K562 (cell line): ENCODE measurements at regions not wholly inside any gene's neighbourhood (a gene's known extent, or its start where the extent isn't known, plus 50 kb on each side); places are given as distances from the start of the nearest gene placed in this dataset.
"Not testable (repeated sequence)": the region's sequence is repeated elsewhere in the genome, so short reads cannot be mapped to it uniquely, and the experiment has no call there.

Source experiments
- CBFB ChIP-seq: sonication (generic); formaldehyde crosslinking; IDR thresholded peaks from 2 replicates; pipeline ENCODE4 v1.4.0; 2020; ENCODE audit warnings: mild to moderate bottlenecking, missing genetic modification reagents
- EP300 ChIP-seq: IDR thresholded peaks from 2 replicates; pipeline ENCODE4 v1.6.1; 2012; ENCODE audit warnings: low read length, improper control_type of control experiment
- FOXK2 ChIP-seq, 2 experiments: fragments of 450-650 bp; IDR thresholded peaks in 1 of 2; conservative IDR thresholded peaks in 1 of 2; 2 replicates each; pipeline ENCODE4 v1.6.1; 2016; ENCODE audit warnings: low read depth in 2 of 2, mild to moderate bottlenecking in 1 of 2
- GTF2E2 ChIP-seq: fragments of 200-800 bp; sonication (Bioruptor generic); IDR thresholded peaks from 2 replicates; pipeline ENCODE4 v1.6.1; 2016; ENCODE audit warnings: missing genetic modification characterization, missing compliant biosample characterization
- GTF2F1 ChIP-seq: IDR thresholded peaks from 2 replicates; pipeline ENCODE4 v1.6.1; 2011; ENCODE audit warnings: low read depth, low read length, improper control_type of control experiment
- NR1H2 ChIP-seq: sonication (generic); formaldehyde crosslinking; IDR thresholded peaks from 2 replicates; pipeline ENCODE4 v1.4.0; 2020; ENCODE audit warnings: mild to moderate bottlenecking, missing genetic modification reagents
- SIX5 ChIP-seq, 2 experiments: IDR thresholded peaks; 2 replicates each; pipeline ENCODE4 v1.6.1; 2011; ENCODE audit warnings: low read length in 2 of 2, borderline replicate concordance in 1 of 2, low read depth in 1 of 2, mild to moderate bottlenecking in 1 of 2, moderate library complexity in 1 of 2; ENCODE audit not compliant: insufficient read depth in 1 of 2
- SREBF2 ChIP-seq: sonication (generic); formaldehyde crosslinking; IDR thresholded peaks from 2 replicates; pipeline ENCODE4 v1.4.0; 2020; ENCODE audit warnings: mild to moderate bottlenecking, missing genetic modification reagents
- ZNF354B ChIP-seq: fragments of 250-450 bp; sonication (Bioruptor Pico); IDR thresholded peaks from 2 replicates; pipeline ENCODE4 v1.4.0; 2020

DNA sequence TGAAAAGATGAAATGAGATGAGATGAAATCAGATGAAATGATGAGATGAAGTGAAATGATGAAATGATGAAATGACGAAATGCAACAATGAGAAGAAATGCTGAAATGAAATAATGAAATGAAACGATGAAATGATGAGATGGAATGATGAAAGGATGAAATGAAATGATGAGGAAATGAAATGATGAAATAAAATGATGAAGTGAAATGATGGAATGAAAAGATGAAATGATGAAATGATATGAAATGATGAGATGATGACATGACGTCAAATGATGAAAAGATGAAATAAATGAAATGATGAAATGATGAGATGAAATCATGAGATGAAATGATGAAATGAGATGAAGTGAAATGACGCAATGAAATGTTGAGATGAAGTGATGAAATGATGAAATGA is 4996.9 kb upstream of the OR11H1 start:
- TF ChIP-seq EP300; GTF2F1; ZNF354B (CRISPR knock-in tag); SIX5 (IDR thresholded peaks at IDR 0.05; ENCODE audit: borderline replicate concordance in 1 of 2, insufficient read depth in 1 of 2, low read depth in 1 of 2, low read length in 2 of 2); GTF2E2 (tag); NR1H2 (CRISPR knock-in tag); CBFB (CRISPR knock-in tag); SREBF2 (CRISPR knock-in tag); FOXK2 (conservative IDR thresholded peaks at IDR 0.05 in 1 of 2, IDR thresholded peaks at IDR 0.05 in 1 of 2; ENCODE audit: low read depth in 2 of 2): not testable (repeated sequence)
